ENCODE measurements at regions not wholly inside any gene's neighbourhood (a gene's known extent, or its start where the extent isn't known, plus 50 kb on each side); places are given as distances from the start of the nearest gene placed in this dataset.

- TF ChIP-seq POLR2AphosphoS5 (IDR thresholded peaks at IDR 0.05; ENCODE audit: borderline replicate concordance, low read depth, low read length) (no peak), FOXP2 (optimal IDR thresholded peaks at IDR 0.05; ENCODE audit: control extremely low read depth, extremely low read length, insufficient read depth) (no peak)
Observed at GRCh38 chr11:130675371-130675821, 227.0 kb downstream of the ADAMTS15 start.
